Esophagus muscularis mucosa (tissue), 4 donors: ENCODE measurements at regions not wholly inside any gene's neighbourhood (a gene's known extent, or its start where the extent isn't known, plus 50 kb on each side); places are given as distances from the start of the nearest gene placed in this dataset.

Experiments
- DNase-seq: peaks from one replicate; pipeline ENCODE4 v3.0.0-alpha.2; 2017; ENCODE audit errors: extremely low spot score
- H3K27ac ChIP-seq, 4 donors: fragments of 200-600 bp; sonication (generic); replicated peaks in 1 of 4; 1 replicate in 3 of 4; 2 replicates in 1 of 4; pipeline ENCODE4 v1.5.1; 2016 to 2019; ENCODE audit warnings: mild to moderate bottlenecking in 1 of 4
- H3K27me3 ChIP-seq, 4 donors: fragments of 200-600 bp; sonication (generic); one replicate each; pipeline versions ENCODE4 v1.5.1 to v1.6.0; 2016 to 2019
- H3K36me3 ChIP-seq, 4 donors: fragments of 200-600 bp; sonication (generic); one replicate each; pipeline ENCODE4 v1.5.1; 2016 to 2019
- H3K4me1 ChIP-seq, 4 donors: fragments of 200-600 bp; sonication (generic); one replicate each; pipeline ENCODE4 v1.5.1; 2016 to 2019
- H3K4me3 ChIP-seq, 4 donors: fragments of 200-600 bp; sonication (generic); 1 replicate in 2 of 4; 2 replicates in 2 of 4; pipeline ENCODE4 v1.5.1; 2016 to 2019; ENCODE audit warnings: mild to moderate bottlenecking in 4 of 4, moderate library complexity in 1 of 4
- H3K9me3 ChIP-seq, 4 donors: fragments of 200-600 bp; sonication (generic); 1 replicate in 3 of 4; 2 replicates in 1 of 4; pipeline ENCODE4 v1.5.1; 2016 to 2019
- EP300 ChIP-seq: sonication (generic); formaldehyde crosslinking; IDR thresholded peaks from one replicate; pipeline ENCODE4 v1.6.1; 2017; ENCODE audit warnings: antibody characterized with exemption
- POLR2A ChIP-seq: fragments of 450-650 bp; IDR thresholded peaks from one replicate; pipeline ENCODE4 v1.6.1; 2017; ENCODE audit warnings: antibody characterized with exemption, moderate library complexity, mild to moderate bottlenecking, low read depth
- POLR2AphosphoS5 ChIP-seq, 2 donors: sonication (generic); formaldehyde crosslinking; IDR thresholded peaks; one replicate each; pipeline ENCODE4 v1.6.1; 2017; ENCODE audit warnings: antibody characterized with exemption in 2 of 2
- WGBS: methylation state at CpG from one replicate; pipeline ENCODE4 v1.1.5; 2018; 5-methylcytosine and 5-hydroxymethylcytosine counted together
- intact Hi-C: fragments of 100-400 bp; cut with DNase I; formaldehyde crosslinking; loops from one replicate; pipeline ENCODE4 v1.15.1; 2023
- TF ChIP-seq, protein P1 (sequence below), 3 experiments: fragments of 200-600 bp in 2 of 3; fragments of 450-650 bp in 1 of 3; sonication (generic) in 2 of 3; IDR thresholded peaks; one replicate each; pipeline ENCODE4 v1.5.1; 2017 to 2019; ENCODE audit warnings: antibody characterized with exemption in 3 of 3, mild to moderate bottlenecking in 2 of 3, moderate library complexity in 1 of 3

DNA sequence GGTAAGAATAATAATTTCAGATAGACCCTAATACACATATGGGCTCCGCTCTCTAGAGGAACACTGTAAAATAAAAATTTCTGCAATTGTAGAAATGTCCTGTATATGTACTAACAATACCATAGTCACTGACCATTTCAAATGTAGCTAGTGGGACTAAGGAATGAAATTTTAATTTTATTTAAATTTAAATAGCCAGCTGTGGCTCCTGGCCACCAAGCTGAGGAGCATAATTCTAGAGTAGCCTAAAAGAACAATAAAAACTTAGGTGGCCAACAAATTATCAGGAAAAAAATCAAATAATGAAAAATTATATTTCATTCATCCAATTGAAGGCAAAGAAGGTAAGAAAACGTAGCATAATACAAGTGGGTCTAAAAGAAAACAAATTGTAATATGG, 240.9 kb upstream of the MIR17HG start:
- no peaks in the 10 kb centered on the region for H3K27me3 ChIP-seq
- H3K27ac ChIP-seq = no peak overlapping the region
- H3K4me1 ChIP-seq = no peaks in the 10 kb centered on the region
- intact Hi-C loops = no loop called here
- no peak for DNase-seq
- no peaks in the 10 kb centered on the region for H3K9me3 ChIP-seq
- whole genome bisulfite sequencing = 90% methylated on average over 2 of the region's 2 CpGs
- H3K4me3 ChIP-seq = no peak overlapping the region
- no peaks in the 10 kb centered on the region for H3K36me3 ChIP-seq
- TF ChIP-seq POLR2A (no peak), POLR2AphosphoS5 (IDR thresholded peaks at IDR 0.05) (no peak), EP300 (no peak)
- TF ChIP-seq, protein P1, sequence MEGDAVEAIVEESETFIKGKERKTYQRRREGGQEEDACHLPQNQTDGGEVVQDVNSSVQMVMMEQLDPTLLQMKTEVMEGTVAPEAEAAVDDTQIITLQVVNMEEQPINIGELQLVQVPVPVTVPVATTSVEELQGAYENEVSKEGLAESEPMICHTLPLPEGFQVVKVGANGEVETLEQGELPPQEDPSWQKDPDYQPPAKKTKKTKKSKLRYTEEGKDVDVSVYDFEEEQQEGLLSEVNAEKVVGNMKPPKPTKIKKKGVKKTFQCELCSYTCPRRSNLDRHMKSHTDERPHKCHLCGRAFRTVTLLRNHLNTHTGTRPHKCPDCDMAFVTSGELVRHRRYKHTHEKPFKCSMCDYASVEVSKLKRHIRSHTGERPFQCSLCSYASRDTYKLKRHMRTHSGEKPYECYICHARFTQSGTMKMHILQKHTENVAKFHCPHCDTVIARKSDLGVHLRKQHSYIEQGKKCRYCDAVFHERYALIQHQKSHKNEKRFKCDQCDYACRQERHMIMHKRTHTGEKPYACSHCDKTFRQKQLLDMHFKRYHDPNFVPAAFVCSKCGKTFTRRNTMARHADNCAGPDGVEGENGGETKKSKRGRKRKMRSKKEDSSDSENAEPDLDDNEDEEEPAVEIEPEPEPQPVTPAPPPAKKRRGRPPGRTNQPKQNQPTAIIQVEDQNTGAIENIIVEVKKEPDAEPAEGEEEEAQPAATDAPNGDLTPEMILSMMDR (IDR thresholded peaks at IDR 0.05) = no peak

DNA sequence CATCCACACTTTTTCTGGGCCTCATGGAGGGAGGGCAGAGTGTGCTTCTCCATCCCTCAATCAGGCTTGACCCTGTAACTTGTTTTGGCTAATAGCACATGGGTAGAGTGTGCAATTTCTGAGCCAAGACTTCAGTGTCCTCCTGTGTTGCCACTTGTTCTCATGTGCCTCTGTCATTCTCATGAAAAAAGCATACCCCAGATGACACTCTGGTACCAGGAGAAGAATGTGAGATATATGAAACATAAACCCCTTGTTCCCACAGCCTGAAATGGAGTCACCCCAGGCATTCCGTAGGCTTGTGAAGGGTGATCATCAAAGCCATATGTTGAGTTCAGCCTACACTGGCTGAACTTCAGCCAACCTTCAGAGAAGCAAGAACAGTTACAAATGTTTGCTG, 239.2 kb upstream of the MIR17HG start:
- 67% methylated on average over 1 of the region's 1 CpG for WGBS

DNA sequence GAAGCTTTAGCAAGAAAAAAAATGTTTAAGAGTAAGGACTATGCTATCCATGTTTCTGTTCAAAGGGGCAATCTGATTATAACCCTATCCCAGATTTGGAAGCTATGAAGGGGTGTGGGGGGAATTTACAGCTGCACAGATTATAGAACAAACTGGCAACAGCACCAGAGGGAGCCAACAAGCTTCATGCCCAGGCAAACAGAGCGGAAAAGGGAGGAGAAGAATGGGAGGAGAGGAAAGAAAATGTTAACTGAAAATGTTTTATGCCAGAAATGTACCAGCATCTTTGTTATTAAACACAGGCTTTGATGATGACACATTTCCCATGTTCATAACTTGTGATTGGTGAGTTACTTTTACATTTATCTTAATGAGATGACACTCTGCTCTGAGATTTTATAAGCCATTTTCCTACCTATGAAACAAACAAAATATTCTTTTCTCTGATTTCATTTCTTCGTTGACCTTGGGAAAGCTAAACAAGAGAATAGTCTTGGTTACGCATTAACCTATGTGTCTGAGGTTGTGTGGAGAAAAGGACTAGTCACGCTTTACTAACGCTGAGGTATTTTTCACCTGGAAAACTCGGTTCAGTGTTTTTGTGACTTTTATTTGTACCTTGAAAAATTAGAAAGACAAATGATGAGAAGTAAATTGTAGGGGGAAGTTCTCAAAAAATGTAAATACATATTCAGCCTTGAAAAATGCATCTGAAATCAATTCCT, 235.8 kb upstream of the MIR17HG start:
- Histone ChIP-seq H3K36me3 (no peaks in the 10 kb centered on the region), H3K4me3 (no peak overlapping the region), H3K27me3 (no peaks in the 10 kb centered on the region), H3K27ac (no peak overlapping the region), H3K4me1 (no peaks in the 10 kb centered on the region), H3K9me3 (no peaks in the 10 kb centered on the region)
- TF ChIP-seq, protein P1 (IDR thresholded peaks at IDR 0.05) = no peak
- TF ChIP-seq POLR2A (no peak), POLR2AphosphoS5 (IDR thresholded peaks at IDR 0.05) (no peak)
- intact Hi-C loops = no loop called here
- WGBS = 82% methylated on average over 6 of the region's 6 CpGs
- no peak for DNase-seq

More for the DNA sequence above, 239.2 kb upstream of the MIR17HG start:
- intact Hi-C loops = no loop called here
- Histone ChIP-seq H3K9me3 (no peaks in the 10 kb centered on the region), H3K27ac (no peak overlapping the region), H3K4me1 (no peaks in the 10 kb centered on the region), H3K4me3 (no peak overlapping the region), H3K27me3 (no peaks in the 10 kb centered on the region), H3K36me3 (no peaks in the 10 kb centered on the region)
- TF ChIP-seq POLR2AphosphoS5 (IDR thresholded peaks at IDR 0.05) (no peak), EP300 (no peak), POLR2A (no peak)
- TF ChIP-seq, protein P1 (IDR thresholded peaks at IDR 0.05) = no peak
- DNase-seq = no peak

DNA sequence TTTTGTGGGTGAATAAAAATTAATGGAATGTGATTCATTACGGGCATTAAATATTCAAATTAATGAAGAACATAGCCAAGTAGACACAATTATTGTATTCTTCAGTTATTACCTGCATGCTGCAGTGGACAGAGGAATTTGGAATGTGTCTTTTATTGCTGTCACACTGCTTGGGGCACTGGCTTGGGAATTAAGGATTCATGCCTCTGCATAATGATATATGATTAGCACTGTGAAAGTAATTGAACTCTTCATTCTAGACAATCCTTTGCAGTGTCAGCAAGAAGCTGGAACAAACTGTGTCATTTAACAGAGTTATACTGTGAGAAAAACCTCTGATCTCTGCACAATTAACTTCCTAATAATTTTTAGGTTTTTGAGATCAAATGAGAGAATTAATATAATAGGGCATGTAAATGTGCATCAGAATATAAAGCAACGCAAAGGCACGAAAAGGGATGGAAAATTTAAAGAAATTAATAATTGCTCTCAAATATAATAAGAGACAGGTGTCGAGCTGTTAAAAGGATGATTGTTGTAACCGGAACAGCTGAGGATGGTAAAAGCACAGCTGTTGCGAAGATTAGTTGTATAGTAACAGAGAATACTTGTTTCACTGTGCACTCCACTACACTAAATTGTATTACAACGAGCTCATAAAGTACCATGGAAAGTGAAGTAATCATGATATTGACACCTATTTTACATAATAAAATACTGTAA, 235.1 kb upstream of the MIR17HG start:
- 78% methylated on average over 7 of the region's 7 CpGs for WGBS

More for the DNA sequence above, 235.1 kb upstream of the MIR17HG start:
- no peak for TF ChIP-seq POLR2A
- TF ChIP-seq POLR2AphosphoS5 (IDR thresholded peaks at IDR 0.05) = no peak
- TF ChIP-seq, protein P1 (IDR thresholded peaks at IDR 0.05) = no peak
- no peak for TF ChIP-seq EP300
- H3K4me3 ChIP-seq = no peak overlapping the region
- DNase-seq = no peak
- H3K4me1 ChIP-seq = no peaks in the 10 kb centered on the region
- no peaks in the 10 kb centered on the region for H3K9me3 ChIP-seq
- H3K27ac ChIP-seq = no peak overlapping the region
- intact Hi-C loops = no loop called here
- no peaks in the 10 kb centered on the region for H3K36me3 ChIP-seq
- H3K27me3 ChIP-seq = no peaks in the 10 kb centered on the region
